ENCODE measurements at regions not wholly inside any gene's neighbourhood (a gene's known extent, or its start where the extent isn't known, plus 50 kb on each side); places are given as distances from the start of the nearest gene placed in this dataset.
A peak's percentile ranks its signal among the peaks of the same experiment; 100 is the strongest.

DNA sequence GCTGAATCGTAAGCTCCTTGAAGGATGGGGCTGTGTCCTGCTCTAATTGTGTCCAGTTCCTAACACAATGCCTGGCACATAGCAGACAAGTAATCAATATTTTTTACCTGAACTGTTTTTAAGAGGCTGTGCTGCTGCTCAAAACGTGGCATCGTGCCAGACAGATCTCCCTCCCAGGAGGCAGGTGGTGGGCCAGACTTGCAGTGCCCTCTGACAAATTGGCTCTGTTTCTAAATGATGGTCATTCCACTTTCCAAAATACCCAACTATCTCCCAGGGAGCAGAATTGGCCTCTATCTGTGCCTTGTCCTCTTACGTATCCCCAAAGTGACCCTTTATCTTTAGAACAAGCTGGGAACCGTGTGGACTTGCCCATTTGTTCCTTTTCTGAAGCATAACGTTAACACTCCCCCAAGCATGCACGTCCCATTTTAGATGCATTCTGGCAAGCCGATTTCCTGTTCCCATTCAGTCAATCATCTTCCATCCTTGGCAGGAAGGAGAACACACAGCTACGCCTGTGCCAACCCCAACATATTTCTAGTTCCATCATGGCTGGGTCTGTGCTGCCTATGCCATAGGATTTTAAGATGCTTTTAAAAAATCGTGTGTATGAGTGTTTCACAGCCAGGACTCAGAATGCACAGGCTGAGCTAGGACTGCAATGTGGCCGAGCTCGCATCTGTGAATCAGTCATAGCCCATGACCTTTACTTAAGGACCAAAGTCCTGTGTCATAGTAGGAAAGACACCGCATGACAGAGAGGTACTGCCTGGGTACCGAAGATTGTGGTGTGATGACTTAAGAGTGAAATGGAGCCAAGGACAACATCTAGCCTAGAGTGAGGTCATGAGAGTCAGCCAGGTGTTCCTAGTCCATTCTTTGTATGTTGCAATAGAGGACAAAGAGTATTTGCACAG is 408.6 kb downstream of the PRDM2 start:
- no peaks in the 10 kb centered on the region for H3K27me3 ChIP-seq (ENCODE audit: control insufficient read depth in 1 of 2, insufficient read depth in 2 of 2, low read length in 2 of 2)
- no peaks in the 10 kb centered on the region for H3K4me1 ChIP-seq (ENCODE audit: insufficient read depth, low read length)
- CTCF ChIA-PET (ENCODE audit: low intra/inter-chr PET ratio, low total read pairs): no interaction called here
- intact Hi-C loops (cut with micrococcal nuclease; ENCODE audit: unreplicated experiment) (no loop called here), in situ Hi-C loops (cut with HindIII; ENCODE audit: extremely low pct_ligation_motif_present, low pct_unique_long_range_greater_than_20kb) (no loop called here)
- DNase-seq (ENCODE audit: low spot score): no peak
- H3K36me3 ChIP-seq (replicated peaks in 1 of 2; ENCODE audit: control insufficient read depth in 1 of 2, insufficient read depth in 2 of 2, low read length in 2 of 2): no peaks in the 10 kb centered on the region
- H3K27ac ChIP-seq (ENCODE audit: extremely low read length, insufficient read depth, low read length): no peak overlapping the region
- POLR2A ChIA-PET: no interaction called here
- no TSS peak for BruUV-seq (replicated peaks)
- H3K4me2 ChIP-seq (ENCODE audit: low read depth, low read length): no peak overlapping the region
- H3K9me3 ChIP-seq (ENCODE audit: low read length): no peaks in the 10 kb centered on the region; the same call in 1 of the 2 replicates
- no peak overlapping the region for H2AFZ ChIP-seq (ENCODE audit: low read length)
- H4K20me1 ChIP-seq (ENCODE audit: insufficient read depth, low read length): no peaks in the 10 kb centered on the region
- 21% methylated on average over 13 of the region's 14 CpGs for WGBS (ENCODE audit: low lambda C conversion rate)
- H3K79me2 ChIP-seq (ENCODE audit: insufficient read depth, low read length): no peaks in the 10 kb centered on the region
- TF ChIP-seq SRSF9 (IDR thresholded peaks at IDR 0.05; ENCODE audit: borderline replicate concordance, insufficient read depth, low read depth, low read length, poor library complexity, severe bottlenecking) (no peak), ZNF430 (CRISPR knock-in tag; IDR thresholded peaks at IDR 0.05) (no peak), POLR2AphosphoS5 (IDR thresholded peaks at IDR 0.05; ENCODE audit: low read depth, low read length) (no peak), SOX13 (IDR thresholded peaks at IDR 0.05) (no peak), SOX13 (CRISPR knock-in tag; conservative IDR thresholded peaks at IDR 0.05 in 1 of 2, IDR thresholded peaks at IDR 0.05 in 1 of 2) (0 out of 4 replicates have a peak, but pooled peaks of 1 of the 2 experiments have one; percentile 18), ZMYM2 (CRISPR knock-in tag; IDR thresholded peaks at IDR 0.05) (no peak), CENPBD1 (CRISPR knock-in tag; IDR thresholded peaks at IDR 0.05; ENCODE audit: borderline replicate concordance, low read depth) (no peak), FLYWCH1 (CRISPR knock-in tag; IDR thresholded peaks at IDR 0.05) (no peak), CEBPB (IDR thresholded peaks at IDR 0.05; ENCODE audit: borderline replicate concordance, low read depth, low read length) (peak; percentile 55; the same call in 1 of the 2 replicates), GFI1 (CRISPR knock-in tag; IDR thresholded peaks at IDR 0.05; ENCODE audit: borderline replicate concordance) (no peak), SMYD3 (CRISPR knock-in tag; IDR thresholded peaks at IDR 0.05) (no peak), ZNF10 (CRISPR knock-in tag; IDR thresholded peaks at IDR 0.05; ENCODE audit: borderline replicate concordance, low read depth) (no peak), ZMYM4 (CRISPR knock-in tag; IDR thresholded peaks at IDR 0.05) (no peak), ZNF264 (CRISPR knock-in tag; IDR thresholded peaks at IDR 0.05) (no peak), ZNF792 (CRISPR knock-in tag; IDR thresholded peaks at IDR 0.05) (no peak), ATM (IDR thresholded peaks at IDR 0.05; ENCODE audit: borderline replicate concordance) (no peak), HNF4A (CRISPR knock-in tag; IDR thresholded peaks at IDR 0.05) (peak; percentile 48), MAFK (conservative IDR thresholded peaks at IDR 0.05 in 1 of 2, IDR thresholded peaks at IDR 0.05 in 1 of 2; ENCODE audit: low read length in 2 of 2) (no peak), CBX2 (IDR thresholded peaks at IDR 0.05; ENCODE audit: low read depth, low read length) (no peak), CBX2 (CRISPR knock-in tag; IDR thresholded peaks at IDR 0.05; ENCODE audit: low read depth) (no peak)
- TF ChIP-seq, protein P1, sequence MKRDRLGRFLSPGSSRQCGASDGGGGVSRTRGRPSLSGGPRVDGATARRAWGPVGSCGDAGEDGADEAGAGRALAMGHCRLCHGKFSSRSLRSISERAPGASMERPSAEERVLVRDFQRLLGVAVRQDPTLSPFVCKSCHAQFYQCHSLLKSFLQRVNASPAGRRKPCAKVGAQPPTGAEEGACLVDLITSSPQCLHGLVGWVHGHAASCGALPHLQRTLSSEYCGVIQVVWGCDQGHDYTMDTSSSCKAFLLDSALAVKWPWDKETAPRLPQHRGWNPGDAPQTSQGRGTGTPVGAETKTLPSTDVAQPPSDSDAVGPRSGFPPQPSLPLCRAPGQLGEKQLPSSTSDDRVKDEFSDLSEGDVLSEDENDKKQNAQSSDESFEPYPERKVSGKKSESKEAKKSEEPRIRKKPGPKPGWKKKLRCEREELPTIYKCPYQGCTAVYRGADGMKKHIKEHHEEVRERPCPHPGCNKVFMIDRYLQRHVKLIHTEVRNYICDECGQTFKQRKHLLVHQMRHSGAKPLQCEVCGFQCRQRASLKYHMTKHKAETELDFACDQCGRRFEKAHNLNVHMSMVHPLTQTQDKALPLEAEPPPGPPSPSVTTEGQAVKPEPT (CRISPR knock-in tag; IDR thresholded peaks at IDR 0.05; ENCODE audit: low read depth): no peak
- no peak overlapping the region for H3K9ac ChIP-seq (ENCODE audit: insufficient read depth, low read depth, low read length)
- no peak for ATAC-seq
- H3K4me3 ChIP-seq (replicated peaks in 1 of 3; ENCODE audit: insufficient read depth in 1 of 3, low read depth in 2 of 3, low read length in 3 of 3): no peak overlapping the region
- no peak for FAIRE-seq
